Keratinocyte (primary cell): ENCODE measurements at regions not wholly inside any gene's neighbourhood (a gene's known extent, or its start where the extent isn't known, plus 50 kb on each side); places are given as distances from the start of the nearest gene placed in this dataset.

Source experiments
- DNase-seq: peaks from one replicate; pipeline ENCODE4 v3.0.0-alpha.2; 2011; ENCODE audit warnings: low read depth, missing footprints, low spot score
- FAIRE-seq: peaks from 2 replicates; lab custom pipeline; 2011; peaks lifted over from hg19 to GRCh38; lab: Jason Lieb, UNC
- H2AFZ ChIP-seq: 2 replicates; pipeline ENCODE4 v1.6.0; 2012; ENCODE audit warnings: low read length, control low read depth, inconsistent platforms; ENCODE audit not compliant: control insufficient read depth
- H3K27ac ChIP-seq: 2 replicates; pipeline ENCODE4 v1.5.1; 2011; ENCODE audit warnings: low read length; ENCODE audit not compliant: control insufficient read depth, insufficient read depth
- H3K27me3 ChIP-seq: 3 replicates; pipeline ENCODE4 v1.6.0; 2011; ENCODE audit warnings: low read length; ENCODE audit not compliant: control insufficient read depth, insufficient read depth; ENCODE audit errors: extremely low read depth
- H3K36me3 ChIP-seq, 2 experiments: 2 replicates in 1 of 2; 3 replicates in 1 of 2; pipeline ENCODE4 v1.5.1; 2011; ENCODE audit warnings: low read length in 2 of 2, mild to moderate bottlenecking in 1 of 2; ENCODE audit not compliant: control insufficient read depth in 2 of 2, insufficient read depth in 2 of 2; ENCODE audit errors: extremely low read depth in 1 of 2
- H3K4me1 ChIP-seq: 3 replicates; pipeline ENCODE4 v1.5.1; 2011; ENCODE audit warnings: low read length; ENCODE audit not compliant: control insufficient read depth, insufficient read depth; ENCODE audit errors: extremely low read depth
- H3K4me2 ChIP-seq: 3 replicates; pipeline ENCODE4 v1.6.0; 2011; ENCODE audit warnings: low read depth, low read length; ENCODE audit not compliant: control insufficient read depth, insufficient read depth; ENCODE audit errors: extremely low read depth
- H3K4me3 ChIP-seq, 3 experiments: fragments of 200-600 bp in 1 of 3; sonication (generic) in 1 of 3; 2 replicates in 2 of 3; 3 replicates in 1 of 3; pipeline ENCODE4 v1.5.1; 2011 to 2016; ENCODE audit warnings: low read length in 3 of 3, mild to moderate bottlenecking in 3 of 3, control low read depth in 2 of 3, inconsistent platforms in 1 of 3, low read depth in 1 of 3, mixed read lengths in 1 of 3, mixed run types in 1 of 3, moderate library complexity in 1 of 3; ENCODE audit not compliant: control insufficient read depth in 2 of 3, insufficient read depth in 2 of 3; ENCODE audit errors: extremely low read depth in 1 of 3
- H3K79me2 ChIP-seq: 2 replicates; pipeline ENCODE4 v1.6.0; 2012; ENCODE audit warnings: low read length; ENCODE audit not compliant: control insufficient read depth, insufficient read depth
- H3K9ac ChIP-seq: 3 replicates; pipeline ENCODE4 v1.6.0; 2011; ENCODE audit warnings: low read length; ENCODE audit not compliant: control insufficient read depth, insufficient read depth; ENCODE audit errors: extremely low read depth
- H3K9me1 ChIP-seq: 3 replicates; pipeline ENCODE4 v1.6.0; 2011; ENCODE audit warnings: low read length; ENCODE audit not compliant: control insufficient read depth, insufficient read depth; ENCODE audit errors: extremely low read depth
- H3K9me3 ChIP-seq: 2 replicates; pipeline ENCODE4 v1.5.1; 2012; ENCODE audit warnings: low read depth, low read length; ENCODE audit not compliant: control insufficient read depth
- H4K20me1 ChIP-seq: 3 replicates; pipeline ENCODE4 v1.6.0; 2011; ENCODE audit warnings: low read length; ENCODE audit not compliant: control insufficient read depth, insufficient read depth; ENCODE audit errors: extremely low read depth
- CTCF ChIP-seq, 3 experiments: IDR thresholded peaks in 1 of 3; conservative IDR thresholded peaks in 1 of 3; optimal IDR thresholded peaks in 1 of 3; 2 replicates in 2 of 3; 3 replicates in 1 of 3; pipeline versions ENCODE3 to v1.5.1; 2011; ENCODE audit warnings: low read length in 3 of 3, mild to moderate bottlenecking in 3 of 3, moderate library complexity in 2 of 3, control low read depth in 1 of 3, inconsistent platforms in 1 of 3; ENCODE audit not compliant: insufficient read depth in 2 of 3; ENCODE audit errors: extremely low read depth in 1 of 3
- EZH2 ChIP-seq: IDR thresholded peaks from one replicate; pipeline ENCODE4 v1.6.1; 2012; ENCODE audit warnings: inconsistent platforms, mild to moderate bottlenecking, low read length, moderate library complexity
- dilution Hi-C: fragments of 300-500 bp; cut with MboI; formaldehyde crosslinking; loops from one replicate; pipeline ENCODE4 v1.7.0; 2020; ENCODE audit warnings: low sequenced_read_pairs; ENCODE audit not compliant: extremely low pct_ligation_motif_present

- no peaks in the 10 kb centered on the region for H3K9me3 ChIP-seq
- H4K20me1 ChIP-seq = no peaks in the 10 kb centered on the region
- no peak overlapping the region for H2AFZ ChIP-seq
- no peaks in the 10 kb centered on the region for H3K27me3 ChIP-seq
- no peak overlapping the region for H3K4me2 ChIP-seq
- DNase-seq (no peak), FAIRE-seq (no peak)
- dilution Hi-C loops = no loop called here
- H3K9me1 ChIP-seq = no peaks in the 10 kb centered on the region
- no peak overlapping the region for H3K27ac ChIP-seq
- no peak overlapping the region for H3K4me3 ChIP-seq
- no peaks in the 10 kb centered on the region for H3K36me3 ChIP-seq
- H3K79me2 ChIP-seq = no peaks in the 10 kb centered on the region
- TF ChIP-seq EZH2 = no peak
- no peak for TF ChIP-seq CTCF (optimal IDR thresholded peaks at IDR 0.05 in 1 of 3, IDR thresholded peaks at IDR 0.05 in 1 of 3, conservative IDR thresholded peaks at IDR 0.05 in 1 of 3; ENCODE audit: extremely low read depth in 1 of 3, insufficient read depth in 2 of 3, low read length in 3 of 3)
- no peak overlapping the region for H3K9ac ChIP-seq
- H3K4me1 ChIP-seq = no peaks in the 10 kb centered on the region
These were observed 101.4 kb upstream of the SLC44A1 start for GRCh38 chr9:105143136-105143430.

DNA sequence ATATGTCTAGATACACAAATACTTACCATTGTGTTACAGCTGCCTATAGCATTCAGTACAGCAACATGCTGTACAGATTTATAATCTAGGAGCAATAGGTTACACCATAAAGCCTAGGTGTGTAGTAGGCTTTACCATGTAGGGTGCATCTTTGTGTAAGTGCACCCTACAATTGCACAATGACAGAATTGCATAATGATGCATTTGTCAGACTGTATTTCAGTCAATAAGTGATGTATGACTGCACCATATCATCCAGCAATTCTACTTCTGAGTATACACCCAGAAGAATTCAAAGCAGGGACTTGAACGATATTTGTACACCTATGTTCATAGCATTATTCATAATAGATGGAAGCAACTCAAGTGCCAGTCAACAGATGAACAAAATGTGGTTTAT, 100.4 kb upstream of the SLC44A1 start:
- H3K4me1 ChIP-seq = no peaks in the 10 kb centered on the region
- TF ChIP-seq EZH2 = no peak
- TF ChIP-seq CTCF (optimal IDR thresholded peaks at IDR 0.05 in 1 of 3, IDR thresholded peaks at IDR 0.05 in 1 of 3, conservative IDR thresholded peaks at IDR 0.05 in 1 of 3; ENCODE audit: extremely low read depth in 1 of 3, insufficient read depth in 2 of 3, low read length in 3 of 3) = no peak

More for the DNA sequence above, 100.4 kb upstream of the SLC44A1 start:
- no peaks in the 10 kb centered on the region for H3K36me3 ChIP-seq
- H3K27me3 ChIP-seq = no peaks in the 10 kb centered on the region
- FAIRE-seq = no peak
- H4K20me1 ChIP-seq = no peaks in the 10 kb centered on the region
- no peak overlapping the region for H3K4me2 ChIP-seq
- no peak overlapping the region for H3K27ac ChIP-seq
- dilution Hi-C loops = no loop called here
- no peaks in the 10 kb centered on the region for H3K9me1 ChIP-seq
- no peaks in the 10 kb centered on the region for H3K9me3 ChIP-seq
- H3K4me3 ChIP-seq = no peak overlapping the region
- no peak overlapping the region for H3K9ac ChIP-seq
- H2AFZ ChIP-seq = no peak overlapping the region
- no peak for DNase-seq
- H3K79me2 ChIP-seq = no peaks in the 10 kb centered on the region
